ENCODE measurements at regions not wholly inside any gene's neighbourhood (a gene's known extent, or its start where the extent isn't known, plus 50 kb on each side); places are given as distances from the start of the nearest gene placed in this dataset.

- Histone ChIP-seq H3K9ac (ENCODE audit: low read length) (no peak overlapping the region), H3F3A (ENCODE audit: insufficient read depth) (no peaks in the 10 kb centered on the region), H3K79me2 (ENCODE audit: insufficient read depth, low read length) (no peaks in the 10 kb centered on the region), H4K20me1 (ENCODE audit: low read depth, low read length) (no peaks in the 10 kb centered on the region), H3K9me3 (ENCODE audit: insufficient read depth, low read length) (no peaks in the 10 kb centered on the region), H3K4me3 (ENCODE audit: insufficient read depth, low read length, poor library complexity, severe bottlenecking) (no peak overlapping the region), H3K27ac (ENCODE audit: low read depth, low read length) (no peak overlapping the region), H3K27me3 (ENCODE audit: low read length) (no peaks in the 10 kb centered on the region), H2AFZ (ENCODE audit: low read depth, low read length, severe bottlenecking) (no peak overlapping the region), H3K4me2 (ENCODE audit: low read depth, low read length, poor library complexity, severe bottlenecking) (no peak overlapping the region), H3K9me2 (replicated peaks; ENCODE audit: insufficient read depth, low read length) (no peaks in the 10 kb centered on the region), H3K36me3 (ENCODE audit: low read length) (no peaks in the 10 kb centered on the region)
- TF ChIP-seq EZH2phosphoT487 (conservative IDR thresholded peaks at IDR 0.05; ENCODE audit: low read length) (no peak), CTCF (IDR thresholded peaks at IDR 0.05; ENCODE audit: insufficient read depth, low read length, poor library complexity, severe bottlenecking) (no peak)
These were observed 504.2 kb upstream of the MBL2 start for GRCh38 chr10:53276797-53277196.

- Histone ChIP-seq H4K20me1 (ENCODE audit: low read depth, low read length) (no peaks in the 10 kb centered on the region), H3K27ac (ENCODE audit: low read depth, low read length) (no peak overlapping the region), H3K9me3 (ENCODE audit: insufficient read depth, low read length) (no peaks in the 10 kb centered on the region), H2AFZ (ENCODE audit: low read depth, low read length, severe bottlenecking) (no peak overlapping the region), H3K27me3 (ENCODE audit: low read length) (no peaks in the 10 kb centered on the region), H3K4me3 (ENCODE audit: insufficient read depth, low read length, poor library complexity, severe bottlenecking) (no peak overlapping the region), H3K36me3 (ENCODE audit: low read length) (no peaks in the 10 kb centered on the region), H3K9ac (ENCODE audit: low read length) (no peak overlapping the region), H3K9me2 (replicated peaks; ENCODE audit: insufficient read depth, low read length) (no peaks in the 10 kb centered on the region; the same call in 1 of the 2 replicates), H3K4me2 (ENCODE audit: low read depth, low read length, poor library complexity, severe bottlenecking) (no peak overlapping the region), H3F3A (ENCODE audit: insufficient read depth) (no peaks in the 10 kb centered on the region), H3K79me2 (ENCODE audit: insufficient read depth, low read length) (no peaks in the 10 kb centered on the region)
- TF ChIP-seq EZH2phosphoT487 (conservative IDR thresholded peaks at IDR 0.05; ENCODE audit: low read length): no peak
These were observed 496.9 kb upstream of the MBL2 start for GRCh38 chr10:53269482-53269881.

- Histone ChIP-seq H3K4me2 (ENCODE audit: low read depth, low read length, poor library complexity, severe bottlenecking) (no peak overlapping the region), H3K9ac (ENCODE audit: low read length) (no peak overlapping the region), H3F3A (ENCODE audit: insufficient read depth) (no peaks in the 10 kb centered on the region), H3K36me3 (ENCODE audit: low read length) (no peaks in the 10 kb centered on the region), H3K79me2 (ENCODE audit: insufficient read depth, low read length) (no peaks in the 10 kb centered on the region), H3K27ac (ENCODE audit: low read depth, low read length) (no peak overlapping the region), H3K4me3 (ENCODE audit: insufficient read depth, low read length, poor library complexity, severe bottlenecking) (no peak overlapping the region), H4K20me1 (ENCODE audit: low read depth, low read length) (no peaks in the 10 kb centered on the region), H2AFZ (ENCODE audit: low read depth, low read length, severe bottlenecking) (no peak overlapping the region), H3K9me2 (replicated peaks; ENCODE audit: insufficient read depth, low read length) (no peaks in the 10 kb centered on the region; the same call in 1 of the 2 replicates), H3K9me3 (ENCODE audit: insufficient read depth, low read length) (no peaks in the 10 kb centered on the region), H3K27me3 (ENCODE audit: low read length) (no peaks in the 10 kb centered on the region)
- TF ChIP-seq CTCF (IDR thresholded peaks at IDR 0.05; ENCODE audit: insufficient read depth, low read length, poor library complexity, severe bottlenecking): no peak
- no peak for TF ChIP-seq EZH2phosphoT487 (conservative IDR thresholded peaks at IDR 0.05; ENCODE audit: low read length)
These were observed 487.6 kb upstream of the MBL2 start for GRCh38 chr10:53260213-53260612.

GRCh38 chr10:53256623-53257022 lies 484.0 kb upstream of the MBL2 start:
- H3K27ac ChIP-seq (ENCODE audit: low read depth, low read length): no peak overlapping the region

More at GRCh38 chr10:53256623-53257022, 484.0 kb upstream of the MBL2 start:
- H3K79me2 ChIP-seq (ENCODE audit: insufficient read depth, low read length): no peaks in the 10 kb centered on the region
- no peaks in the 10 kb centered on the region for H3K9me3 ChIP-seq (ENCODE audit: insufficient read depth, low read length)
- TF ChIP-seq EZH2phosphoT487 (conservative IDR thresholded peaks at IDR 0.05; ENCODE audit: low read length): no peak
- no peak for TF ChIP-seq CTCF (IDR thresholded peaks at IDR 0.05; ENCODE audit: insufficient read depth, low read length, poor library complexity, severe bottlenecking)
- no peak overlapping the region for H3K9ac ChIP-seq (ENCODE audit: low read length)
- H2AFZ ChIP-seq (ENCODE audit: low read depth, low read length, severe bottlenecking): no peak overlapping the region
- H4K20me1 ChIP-seq (ENCODE audit: low read depth, low read length): no peaks in the 10 kb centered on the region
- H3K9me2 ChIP-seq (replicated peaks; ENCODE audit: insufficient read depth, low read length): no peaks in the 10 kb centered on the region
- no peak overlapping the region for H3K4me2 ChIP-seq (ENCODE audit: low read depth, low read length, poor library complexity, severe bottlenecking)
- no peaks in the 10 kb centered on the region for H3F3A ChIP-seq (ENCODE audit: insufficient read depth)
- no peaks in the 10 kb centered on the region for H3K36me3 ChIP-seq (ENCODE audit: low read length)
- H3K4me3 ChIP-seq (ENCODE audit: insufficient read depth, low read length, poor library complexity, severe bottlenecking): no peak overlapping the region
- no peaks in the 10 kb centered on the region for H3K27me3 ChIP-seq (ENCODE audit: low read length)

Measured in SU-DHL-6 (cell line).